HG03108 (cell line): ENCODE measurements at regions not wholly inside any gene's neighbourhood (a gene's known extent, or its start where the extent isn't known, plus 50 kb on each side); places are given as distances from the start of the nearest gene placed in this dataset.

Source experiments
- ATAC-seq: cut with Tn5 transposase; IDR thresholded peaks from one replicate; pipeline ENCODE4 v1.9.1; 2021; ENCODE audit warnings: moderate library complexity; ENCODE audit not compliant: unreplicated experiment

- no peak for ATAC-seq
Observed at GRCh38 chr10:60441515-60441914, 51.8 kb upstream of the ANK3 start.

- ATAC-seq: no peak
Observed at GRCh38 chr10:60439641-60440040, 50.0 kb upstream of the ANK3 start.
